ENCODE measurements at regions not wholly inside any gene's neighbourhood (a gene's known extent, or its start where the extent isn't known, plus 50 kb on each side); places are given as distances from the start of the nearest gene placed in this dataset.

- TF ChIP-seq EZH2phosphoT487 (IDR thresholded peaks at IDR 0.05; ENCODE audit: borderline replicate concordance): no peak
- TF ChIP-seq CTCF (conservative IDR thresholded peaks at IDR 0.05; ENCODE audit: low read length): no peak
Measured at GRCh38 chr22:47301820-47302475, 539.5 kb downstream of the TBC1D22A start.
